ENCODE measurements at regions not wholly inside any gene's neighbourhood (a gene's known extent, or its start where the extent isn't known, plus 50 kb on each side); places are given as distances from the start of the nearest gene placed in this dataset.

GRCh38 chr2:144146876-144147275 is 373.0 kb downstream of the ZEB2 start:
- TF ChIP-seq CTCF (conservative IDR thresholded peaks at IDR 0.05): no peak
- H3K27ac ChIP-seq: no peak overlapping the region

GRCh38 chr2:144146076-144146475 is 373.8 kb downstream of the ZEB2 start:
- TF ChIP-seq CTCF (conservative IDR thresholded peaks at IDR 0.05): no peak
- no peak overlapping the region for H3K27ac ChIP-seq

- no peak overlapping the region for H3K27ac ChIP-seq
- no peak for TF ChIP-seq CTCF (conservative IDR thresholded peaks at IDR 0.05)
Measured at GRCh38 chr2:144143294-144144151, 376.4 kb downstream of the ZEB2 start.

- no peak for TF ChIP-seq CTCF (conservative IDR thresholded peaks at IDR 0.05)
- no peak overlapping the region for H3K27ac ChIP-seq
Measured at GRCh38 chr2:144140891-144141290, 379.0 kb downstream of the ZEB2 start.

GRCh38 chr2:144137705-144138428 is 382.1 kb downstream of the ZEB2 start:
- H3K27ac ChIP-seq: no peak overlapping the region
- TF ChIP-seq CTCF (conservative IDR thresholded peaks at IDR 0.05): no peak

- H3K27ac ChIP-seq: no peak overlapping the region
- no peak for TF ChIP-seq CTCF (conservative IDR thresholded peaks at IDR 0.05)
Measured at GRCh38 chr2:144137272-144137671, 382.6 kb downstream of the ZEB2 start.

GRCh38 chr2:144136297-144137010 is 383.5 kb downstream of the ZEB2 start:
- TF ChIP-seq CTCF (conservative IDR thresholded peaks at IDR 0.05): no peak
- H3K27ac ChIP-seq: no peak overlapping the region

Data from VCaP (cell line).